ENCODE measurements at regions not wholly inside any gene's neighbourhood (a gene's known extent, or its start where the extent isn't known, plus 50 kb on each side); places are given as distances from the start of the nearest gene placed in this dataset.

DNA sequence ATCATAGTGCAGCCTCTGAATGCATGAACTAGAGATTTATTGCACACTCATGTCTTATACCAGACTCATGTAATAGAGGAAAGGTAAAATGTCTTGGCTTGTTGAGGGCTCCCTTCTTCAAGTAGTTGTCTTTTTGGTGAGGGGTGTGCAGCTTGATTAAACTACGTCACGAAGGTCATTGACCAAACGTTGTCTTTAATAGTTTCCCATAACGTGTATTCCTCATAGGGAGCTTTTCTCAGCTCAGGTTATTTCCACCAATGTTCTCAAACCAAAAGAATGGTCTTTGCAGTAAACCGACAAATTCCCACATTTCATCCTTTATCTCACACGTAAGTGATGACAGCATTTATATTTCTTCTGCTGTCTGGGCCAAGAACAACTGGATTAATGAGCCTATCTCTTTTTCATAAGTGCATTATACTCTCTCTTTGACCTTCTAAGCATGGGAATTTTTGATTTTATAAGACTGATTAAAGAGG lies 547.7 kb upstream of the ZEB2 start:
- no peak for ATAC-seq

DNA sequence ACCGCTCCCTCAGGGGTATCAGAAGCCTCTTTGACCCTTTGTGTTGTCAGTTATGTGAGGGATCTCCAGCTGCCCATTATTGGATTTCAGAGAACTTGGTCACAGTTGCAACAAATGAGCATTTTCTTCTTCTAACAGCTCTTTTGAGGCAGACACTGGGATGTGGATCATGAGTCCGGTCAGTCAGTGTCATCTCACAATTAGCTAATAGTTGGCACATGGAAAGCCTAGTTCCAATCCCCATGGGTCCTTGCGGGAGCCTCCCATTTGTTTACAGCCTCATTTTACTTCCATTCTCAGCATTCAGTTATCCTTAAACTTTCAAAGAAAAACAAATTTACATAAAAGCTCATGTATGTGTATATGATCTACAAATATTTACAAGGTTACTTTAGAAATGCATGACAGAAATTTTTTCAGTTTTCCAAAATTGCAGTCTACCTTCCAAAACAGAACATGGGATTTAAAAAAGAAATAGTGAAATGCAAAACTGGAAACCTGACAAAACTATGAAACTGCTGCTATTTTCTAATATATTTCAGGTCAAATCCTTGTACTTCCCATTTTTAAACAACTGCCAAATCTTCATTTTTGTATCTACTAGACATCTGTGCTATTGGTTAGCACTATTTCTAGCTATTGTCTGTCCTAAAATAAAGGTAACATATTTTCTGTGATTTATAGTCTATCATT lies 547.1 kb upstream of the ZEB2 start:
- Histone ChIP-seq H3K27ac (peak overlapping the region; percentile 65), H3K36me3 (no peaks in the 10 kb centered on the region), H3K27me3 (no peaks in the 10 kb centered on the region), H3K4me3 (no peak overlapping the region), H3K4me1 (peaks cover 9% of the 10 kb centered on the region), H3K9me3 (no peaks in the 10 kb centered on the region)
- ATAC-seq (no peak), DNase-seq (no peak)
- intact Hi-C loops (cut with DNase I) = no loop called here
- TF ChIP-seq, protein P1, sequence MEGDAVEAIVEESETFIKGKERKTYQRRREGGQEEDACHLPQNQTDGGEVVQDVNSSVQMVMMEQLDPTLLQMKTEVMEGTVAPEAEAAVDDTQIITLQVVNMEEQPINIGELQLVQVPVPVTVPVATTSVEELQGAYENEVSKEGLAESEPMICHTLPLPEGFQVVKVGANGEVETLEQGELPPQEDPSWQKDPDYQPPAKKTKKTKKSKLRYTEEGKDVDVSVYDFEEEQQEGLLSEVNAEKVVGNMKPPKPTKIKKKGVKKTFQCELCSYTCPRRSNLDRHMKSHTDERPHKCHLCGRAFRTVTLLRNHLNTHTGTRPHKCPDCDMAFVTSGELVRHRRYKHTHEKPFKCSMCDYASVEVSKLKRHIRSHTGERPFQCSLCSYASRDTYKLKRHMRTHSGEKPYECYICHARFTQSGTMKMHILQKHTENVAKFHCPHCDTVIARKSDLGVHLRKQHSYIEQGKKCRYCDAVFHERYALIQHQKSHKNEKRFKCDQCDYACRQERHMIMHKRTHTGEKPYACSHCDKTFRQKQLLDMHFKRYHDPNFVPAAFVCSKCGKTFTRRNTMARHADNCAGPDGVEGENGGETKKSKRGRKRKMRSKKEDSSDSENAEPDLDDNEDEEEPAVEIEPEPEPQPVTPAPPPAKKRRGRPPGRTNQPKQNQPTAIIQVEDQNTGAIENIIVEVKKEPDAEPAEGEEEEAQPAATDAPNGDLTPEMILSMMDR (IDR thresholded peaks at IDR 0.05) = no peak

More for the DNA sequence above, 547.7 kb upstream of the ZEB2 start:
- no peaks in the 10 kb centered on the region for H3K9me3 ChIP-seq
- no peaks in the 10 kb centered on the region for H3K36me3 ChIP-seq
- TF ChIP-seq, protein P1 (IDR thresholded peaks at IDR 0.05) = no peak
- H3K27ac ChIP-seq = no peak overlapping the region
- peaks cover 9% of the 10 kb centered on the region for H3K4me1 ChIP-seq
- H3K4me3 ChIP-seq = no peak overlapping the region
- intact Hi-C loops (cut with DNase I) = no loop called here
- no peaks in the 10 kb centered on the region for H3K27me3 ChIP-seq
- DNase-seq = no peak

DNA sequence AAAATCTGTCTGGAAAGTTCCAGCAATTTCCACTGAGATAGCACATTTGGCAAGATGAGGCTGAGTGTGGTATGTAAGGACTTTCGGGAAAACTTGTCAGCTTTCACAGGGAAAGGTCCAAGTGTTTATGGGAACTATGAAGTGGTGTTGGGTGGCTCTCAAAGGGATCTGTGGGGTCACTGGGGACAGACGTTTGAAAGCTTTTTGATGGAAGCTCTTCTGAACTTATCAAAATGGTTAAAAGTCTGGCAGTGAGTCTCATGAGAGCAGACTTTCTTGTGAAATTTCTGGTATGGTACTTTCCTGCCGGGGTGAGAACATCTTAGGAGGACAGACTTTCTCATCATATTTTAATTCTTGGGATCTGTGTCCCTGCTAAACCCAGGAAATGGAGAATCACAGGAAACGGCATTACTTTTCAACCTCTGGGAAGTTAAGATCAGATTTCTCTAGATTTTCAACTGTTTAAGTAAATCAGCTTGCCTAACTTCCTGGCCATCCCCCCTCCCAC lies 546.3 kb upstream of the ZEB2 start:
- DNase-seq (no peak), ATAC-seq (no peak)
- TF ChIP-seq, protein P1 (IDR thresholded peaks at IDR 0.05) = no peak
- Histone ChIP-seq H3K4me1 (peaks cover 9% of the 10 kb centered on the region), H3K9me3 (no peaks in the 10 kb centered on the region), H3K27me3 (no peaks in the 10 kb centered on the region), H3K27ac (peak overlapping the region; percentile 65), H3K36me3 (no peaks in the 10 kb centered on the region), H3K4me3 (no peak overlapping the region)
- intact Hi-C loops (cut with DNase I) = no loop called here

DNA sequence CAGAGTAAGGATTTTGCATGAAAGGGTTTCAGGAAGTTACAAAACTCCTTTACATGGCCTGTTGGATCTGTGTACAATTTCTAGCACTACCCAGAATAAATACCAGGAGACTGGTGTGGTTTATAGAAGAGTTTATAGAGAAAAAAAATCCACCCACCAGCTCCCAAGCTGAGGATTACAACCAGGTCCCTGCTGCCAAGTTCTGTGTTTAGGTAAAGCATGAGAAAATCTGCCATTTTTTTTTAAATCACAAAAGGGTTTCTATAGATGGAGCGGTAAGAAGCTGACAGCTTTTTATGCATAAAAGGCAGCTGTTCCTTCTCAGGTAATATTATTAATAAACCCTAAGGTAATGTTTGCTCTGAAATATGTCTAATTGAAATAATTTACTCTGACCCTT lies 545.4 kb upstream of the ZEB2 start:
- TF ChIP-seq, protein P1 (IDR thresholded peaks at IDR 0.05) = no peak
- Histone ChIP-seq H3K27ac (peak overlapping the region; percentile 9), H3K4me3 (no peak overlapping the region)

DNA sequence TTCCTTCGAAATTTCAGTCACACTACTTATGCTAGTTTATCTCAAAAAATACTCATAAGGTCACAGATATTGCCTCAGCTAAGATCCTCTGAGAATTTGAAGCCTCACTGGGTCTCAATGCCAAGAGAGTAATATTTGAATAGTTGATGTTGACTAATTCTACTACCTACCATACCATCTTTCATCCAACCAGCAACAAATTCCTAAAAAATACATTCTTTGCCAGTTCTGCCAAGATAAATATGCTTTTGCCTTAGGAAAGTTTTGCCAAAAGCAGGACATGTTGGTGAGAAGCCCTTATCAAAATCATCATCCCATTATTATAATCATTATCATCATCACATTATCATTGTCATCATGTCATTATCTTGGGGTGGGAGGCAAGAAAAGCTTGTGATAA lies 544.6 kb upstream of the ZEB2 start:
- TF ChIP-seq, protein P1 (IDR thresholded peaks at IDR 0.05) = no peak
- no peak for ATAC-seq
- Histone ChIP-seq H3K4me1 (peaks cover 9% of the 10 kb centered on the region), H3K4me3 (no peak overlapping the region), H3K9me3 (no peaks in the 10 kb centered on the region), H3K27me3 (no peaks in the 10 kb centered on the region), H3K36me3 (no peaks in the 10 kb centered on the region), H3K27ac (no peak overlapping the region)
- intact Hi-C loops (cut with DNase I) = no loop called here
- DNase-seq = no peak

More for the DNA sequence above, 545.4 kb upstream of the ZEB2 start:
- peaks cover 9% of the 10 kb centered on the region for H3K4me1 ChIP-seq
- H3K9me3 ChIP-seq = no peaks in the 10 kb centered on the region
- DNase-seq (no peak), ATAC-seq (no peak)
- intact Hi-C loops (cut with DNase I) = no loop called here
- no peaks in the 10 kb centered on the region for H3K36me3 ChIP-seq
- no peaks in the 10 kb centered on the region for H3K27me3 ChIP-seq
